8988T (cell line): ENCODE measurements at regions not wholly inside any gene's neighbourhood (a gene's known extent, or its start where the extent isn't known, plus 50 kb on each side); places are given as distances from the start of the nearest gene placed in this dataset.
"Not testable (repeated sequence)": the region's sequence is repeated elsewhere in the genome, so short reads cannot be mapped to it uniquely, and the experiment has no call there.

Experiments
- DNase-seq: peaks from one replicate; pipeline ENCODE4 v3.0.0; 2011

DNA sequence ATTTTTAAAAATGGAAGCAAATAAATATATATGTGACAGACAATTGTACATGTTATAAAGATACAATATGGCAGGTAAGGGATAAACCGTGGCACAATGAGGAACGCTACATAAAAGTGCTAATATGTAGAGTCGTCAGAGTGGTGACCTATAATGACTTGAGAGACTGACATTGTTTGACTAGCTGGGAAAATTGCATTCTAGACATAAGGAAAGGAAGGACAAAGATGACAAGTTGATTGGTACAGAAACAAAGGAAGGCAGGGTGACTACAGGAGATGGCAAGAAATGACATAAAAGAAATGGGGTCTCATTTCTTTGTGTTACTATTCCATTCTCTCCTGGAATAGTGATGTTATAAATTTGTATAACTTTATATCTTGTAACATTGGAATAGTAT, 420.4 kb downstream of the DSC3 start:
- no peak for DNase-seq

DNA sequence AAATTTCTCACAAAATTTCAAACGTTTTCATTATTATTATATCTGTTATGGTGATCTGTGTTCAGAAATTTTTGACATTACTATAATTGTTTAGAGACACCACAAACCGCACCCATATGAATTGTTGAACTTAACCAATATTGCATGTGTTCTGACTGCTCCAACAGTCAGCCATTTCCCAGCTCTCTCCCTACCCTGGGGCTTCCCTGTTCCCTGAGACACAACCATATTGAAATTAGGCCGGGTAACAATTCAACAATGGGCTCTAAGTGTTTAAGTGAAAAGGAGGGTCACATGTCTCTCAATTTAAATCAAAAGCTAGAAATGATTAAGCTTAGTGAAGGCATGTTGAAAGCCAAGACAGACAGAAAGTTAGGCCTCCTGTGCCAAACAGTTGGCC, 424.0 kb downstream of the DSC3 start:
- no peak for DNase-seq

DNA sequence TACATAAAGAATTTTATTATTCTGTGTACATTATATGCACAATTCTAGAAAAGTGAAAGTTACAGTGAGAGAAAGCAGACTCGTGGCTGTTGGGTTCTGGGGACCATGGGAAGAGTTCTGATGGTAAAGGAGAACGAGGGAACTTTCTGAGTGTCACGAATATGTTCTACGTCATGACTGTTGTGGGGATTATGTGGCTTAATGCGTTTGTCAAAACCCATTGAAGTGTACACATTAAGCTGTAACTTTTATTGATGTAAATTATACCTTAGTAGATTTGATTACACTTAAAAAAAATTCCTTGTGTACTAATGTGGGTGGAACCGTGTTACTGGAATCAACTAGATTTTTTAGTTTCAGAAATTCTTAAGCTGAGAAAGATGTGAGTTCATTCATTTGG, 426.1 kb downstream of the DSC3 start:
- no peak for DNase-seq

DNA sequence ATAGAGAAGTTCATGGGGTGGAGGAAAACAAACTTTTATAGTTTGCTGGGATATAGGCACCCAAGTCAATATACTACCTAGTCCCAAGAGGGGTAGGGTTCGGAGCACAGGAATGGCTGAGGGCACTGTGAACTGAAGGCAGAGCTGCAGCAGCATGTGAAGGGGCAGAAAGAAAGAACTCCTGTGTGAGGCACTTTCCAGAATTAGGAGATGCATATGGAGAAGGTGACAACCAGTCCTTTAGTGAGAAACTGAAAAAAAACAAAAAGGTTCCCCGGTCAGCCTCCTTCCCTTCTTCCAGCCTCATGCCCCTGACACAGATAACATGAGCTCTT, 429.1 kb downstream of the DSC3 start:
- no peak for DNase-seq

DNA sequence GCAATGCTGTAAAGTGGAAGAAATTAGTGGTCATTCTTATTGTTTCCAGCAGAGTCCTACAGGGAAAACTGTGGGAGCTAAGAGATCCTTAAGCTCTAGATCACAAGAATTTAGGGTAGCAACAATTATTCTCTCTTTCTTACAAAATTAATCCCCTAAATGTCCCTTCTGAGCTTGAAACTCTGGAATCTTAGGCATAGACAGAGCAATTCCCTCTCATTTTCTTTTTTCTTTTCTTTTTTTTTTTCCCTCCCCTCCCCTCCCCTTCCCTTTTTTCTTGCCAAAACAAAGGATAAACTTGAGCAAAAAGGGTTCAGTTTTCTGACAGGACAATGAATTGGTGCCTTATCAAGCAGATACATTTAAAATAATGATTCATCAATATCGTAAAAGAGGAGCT, 441.0 kb downstream of the DSC3 start:
- no peak for DNase-seq

DNA sequence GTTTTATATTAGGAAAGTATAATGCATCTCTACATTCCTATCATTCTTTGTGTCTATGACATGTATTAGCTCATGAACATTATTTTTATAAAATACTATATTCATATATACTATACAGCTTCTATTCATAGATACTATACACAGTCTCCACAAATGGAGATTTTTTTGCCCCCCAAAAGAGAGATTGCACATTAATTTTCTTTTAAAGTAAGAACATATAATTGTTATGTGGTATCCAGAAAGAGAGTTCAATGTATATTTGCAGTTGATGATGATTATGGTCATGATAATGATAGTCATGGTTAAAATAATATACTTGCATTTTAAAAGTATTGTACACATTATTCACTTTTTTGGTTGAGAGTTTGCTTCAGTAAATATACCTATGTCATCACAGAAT, 445.3 kb downstream of the DSC3 start:
- no peak for DNase-seq

DNA sequence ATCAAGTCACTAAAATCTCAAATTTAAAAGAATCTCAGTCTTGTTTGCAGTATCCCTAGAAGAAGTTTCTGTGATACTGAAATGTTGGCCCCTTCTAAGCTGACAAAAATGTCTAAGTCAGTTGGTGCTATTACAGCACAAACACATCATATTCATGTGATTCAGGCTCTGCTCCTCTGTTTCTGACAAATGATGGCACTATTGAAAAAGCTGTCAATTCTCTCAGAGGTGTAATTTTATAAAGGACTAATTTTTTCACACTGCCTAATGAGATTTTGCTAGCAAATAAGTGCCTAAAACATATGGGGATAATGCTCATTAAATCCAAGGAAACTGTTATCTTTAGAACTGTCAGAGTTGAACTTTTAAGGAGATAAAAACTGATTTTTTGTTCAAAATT, 445.9 kb downstream of the DSC3 start:
- no peak for DNase-seq

DNA sequence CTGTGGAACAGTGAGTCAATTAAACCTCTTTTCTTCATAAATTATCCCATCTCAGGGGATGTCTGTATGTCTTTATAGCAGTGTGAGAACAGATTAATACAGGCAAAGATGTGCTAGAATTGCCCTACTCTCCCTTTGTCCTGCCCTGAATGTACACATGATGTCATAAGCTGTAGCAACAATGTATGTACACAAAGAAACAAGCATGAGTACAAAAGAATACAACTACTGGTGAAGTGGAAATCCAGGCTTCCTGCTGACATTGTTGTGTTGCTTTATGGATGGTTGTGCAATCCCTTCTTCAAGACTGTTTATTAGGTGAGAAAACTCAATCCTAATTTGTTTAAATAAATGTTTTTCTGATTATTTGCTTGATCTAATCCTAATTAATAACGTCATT, 446.6 kb downstream of the DSC3 start:
- no peak for DNase-seq

DNA sequence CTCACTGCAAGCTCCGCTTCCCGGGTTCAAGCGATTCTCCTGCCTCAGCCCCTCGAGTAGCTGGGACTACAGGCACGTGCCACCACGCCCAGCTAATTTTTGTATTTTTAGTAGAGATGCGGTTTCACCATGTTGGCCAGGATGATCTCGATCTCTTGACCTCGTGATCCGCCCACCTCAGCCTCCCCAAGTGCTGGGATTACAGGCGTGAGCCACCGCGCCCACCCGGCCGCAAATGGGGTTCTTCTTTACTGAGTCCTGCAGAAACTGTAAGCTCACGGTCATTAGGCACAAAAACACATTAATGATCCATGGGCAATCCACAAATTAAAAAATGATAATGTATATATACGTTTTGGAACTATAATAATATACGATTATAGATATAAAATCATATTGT, 447.6 kb downstream of the DSC3 start:
- not testable (repeated sequence) for DNase-seq

DNA sequence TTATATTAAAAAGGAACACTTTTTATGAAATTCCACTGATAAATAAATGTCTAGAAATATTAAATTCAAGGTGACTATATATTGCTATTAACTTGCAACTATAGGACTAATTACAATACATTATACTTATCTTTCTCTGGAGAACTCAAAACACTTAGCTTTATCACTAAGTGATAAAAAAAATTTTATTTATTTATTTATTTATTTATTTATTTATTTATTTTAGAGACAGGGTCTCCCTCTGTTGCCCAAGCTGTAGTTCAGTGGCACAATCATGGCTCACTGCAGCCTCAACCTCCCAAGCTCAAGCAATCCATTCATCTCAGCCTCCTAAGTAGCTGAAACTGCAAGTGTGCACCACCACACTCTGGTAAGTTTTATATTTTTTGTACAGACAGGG, 451.1 kb downstream of the DSC3 start:
- no peak for DNase-seq

DNA sequence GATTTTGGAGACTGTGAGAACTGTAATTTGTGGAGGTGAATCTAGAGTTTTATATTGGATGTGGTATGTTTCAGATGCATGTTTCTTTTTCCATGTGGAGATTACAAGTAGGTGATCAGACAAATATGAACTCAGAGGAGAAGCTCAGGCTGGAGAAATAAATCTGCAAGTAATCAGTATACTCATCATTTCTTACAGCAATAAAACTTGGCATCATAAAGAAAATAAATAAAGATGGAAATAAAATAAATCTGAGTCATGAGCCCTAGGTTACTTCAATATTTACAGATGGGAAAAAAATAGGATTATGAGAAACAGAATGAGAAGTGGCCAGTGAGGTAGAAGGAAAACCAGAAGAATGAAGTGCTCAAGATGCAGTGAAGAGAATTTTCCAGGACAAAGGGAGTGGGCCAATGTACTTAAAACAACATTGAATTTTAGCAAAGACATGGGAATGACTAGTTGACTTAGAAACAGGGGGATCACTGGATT, 453.8 kb downstream of the DSC3 start:
- no peak for DNase-seq

DNA sequence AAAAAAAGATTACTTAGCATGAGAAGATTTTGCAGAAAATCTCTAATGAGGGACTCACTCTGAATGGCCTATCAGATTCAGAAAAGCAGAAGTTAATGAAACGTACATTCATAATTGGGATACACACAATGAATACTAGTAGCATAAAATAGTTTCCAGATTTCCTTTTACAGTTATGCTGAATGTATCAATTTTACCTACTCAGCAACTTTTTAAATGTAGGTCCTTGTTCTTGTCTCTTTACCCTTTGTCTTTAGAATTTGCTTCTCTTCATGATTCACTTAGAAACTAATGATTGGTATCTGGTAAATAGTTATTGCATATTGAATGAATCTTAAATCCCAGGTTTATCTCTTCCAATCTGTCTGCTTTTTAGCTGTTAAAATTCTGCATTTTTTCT, 458.8 kb downstream of the DSC3 start:
- no peak for DNase-seq

DNA sequence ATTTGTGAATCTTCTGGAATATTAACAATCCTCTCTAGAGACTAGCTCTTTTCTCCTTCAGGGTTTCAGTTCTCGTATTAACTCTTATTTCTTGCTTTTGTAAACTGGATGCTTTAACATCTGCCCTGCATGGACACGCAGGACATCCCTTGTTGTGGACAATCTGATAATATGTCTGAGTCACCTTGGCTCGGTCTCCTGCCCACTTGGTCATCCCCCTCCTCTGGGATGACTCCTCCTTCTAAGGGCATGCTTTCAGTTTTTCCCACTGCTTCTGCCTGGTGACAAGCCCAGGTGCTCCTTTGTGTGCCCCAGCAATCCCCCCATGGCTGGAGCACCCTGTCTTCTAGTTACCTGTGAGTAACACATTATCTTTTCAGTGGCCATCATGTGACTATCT, 460.5 kb downstream of the DSC3 start:
- no peak for DNase-seq

DNA sequence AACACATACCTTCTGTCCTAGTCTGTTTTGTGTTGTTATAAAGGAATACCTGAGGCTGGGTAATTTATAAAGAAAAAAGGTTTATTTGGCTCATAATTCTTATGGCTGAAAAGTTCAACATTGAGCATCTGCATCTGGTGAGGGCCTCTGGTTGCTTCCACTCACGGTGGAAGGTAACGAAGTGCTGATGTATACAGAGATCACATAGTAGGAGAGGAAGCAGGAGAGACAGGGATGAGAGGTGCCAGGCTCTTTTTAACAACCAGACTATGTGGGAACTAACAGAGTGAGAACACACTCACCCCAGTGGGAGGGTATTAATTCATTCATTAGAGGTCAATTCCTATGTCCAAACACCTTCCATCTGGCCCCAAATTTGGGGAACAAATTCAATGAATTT, 463.8 kb downstream of the DSC3 start:
- no peak for DNase-seq

DNA sequence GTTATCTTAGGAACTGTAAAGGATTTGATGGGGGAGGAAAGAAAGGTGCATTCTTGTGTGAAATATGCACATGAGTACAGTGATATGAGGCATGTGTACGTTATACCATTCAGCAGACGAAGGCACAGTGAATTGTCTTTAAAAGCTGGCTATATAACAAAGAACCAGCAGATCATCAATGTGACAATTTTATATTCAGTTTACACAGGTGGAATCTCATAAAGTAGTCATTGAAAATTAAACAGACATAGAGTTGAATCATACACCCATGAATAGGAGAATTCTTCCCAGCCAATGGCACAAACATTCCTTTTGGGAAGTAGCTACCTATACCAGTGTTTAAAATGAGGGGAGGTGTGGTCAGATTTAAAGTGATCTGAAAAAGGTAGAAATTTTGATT, 470.3 kb downstream of the DSC3 start:
- no peak for DNase-seq

DNA sequence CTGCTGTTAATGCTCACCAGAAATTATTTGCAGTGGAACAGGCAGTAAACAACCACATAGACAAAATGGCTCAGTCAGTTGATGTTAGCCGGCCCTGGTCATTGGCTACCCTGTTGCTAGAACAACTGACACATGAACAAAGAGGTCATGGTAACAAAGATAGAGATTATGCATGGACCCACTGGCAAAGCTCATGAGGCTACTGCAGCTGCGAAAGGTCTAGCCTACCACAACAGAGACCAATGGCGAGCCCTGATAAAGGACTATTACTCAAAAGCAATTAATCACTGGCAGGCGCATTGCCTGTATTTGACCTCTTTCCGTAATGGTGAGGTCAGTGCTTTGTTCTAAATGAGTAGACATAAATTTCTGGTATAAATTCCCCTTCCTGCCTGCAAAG, 474.2 kb downstream of the DSC3 start:
- DNase-seq = no peak

DNA sequence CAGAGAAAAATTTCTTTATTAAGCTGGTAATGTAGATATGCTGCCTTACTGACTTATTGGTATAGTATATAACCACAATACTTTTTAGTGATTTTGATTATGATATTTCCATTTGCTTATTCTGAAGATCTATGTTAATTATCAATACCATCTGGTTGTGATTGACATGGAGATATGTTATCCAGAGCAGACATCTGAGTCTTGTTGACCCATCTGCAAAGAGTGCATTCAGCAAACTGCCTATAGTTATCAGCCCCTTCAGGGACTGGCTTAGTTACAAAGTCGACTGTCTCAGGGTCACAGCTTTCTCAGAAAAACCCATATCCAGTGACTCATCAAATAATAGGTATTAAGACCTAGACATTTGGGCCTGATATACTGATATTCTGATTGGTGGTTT, 475.7 kb downstream of the DSC3 start:
- DNase-seq = no peak

DNA sequence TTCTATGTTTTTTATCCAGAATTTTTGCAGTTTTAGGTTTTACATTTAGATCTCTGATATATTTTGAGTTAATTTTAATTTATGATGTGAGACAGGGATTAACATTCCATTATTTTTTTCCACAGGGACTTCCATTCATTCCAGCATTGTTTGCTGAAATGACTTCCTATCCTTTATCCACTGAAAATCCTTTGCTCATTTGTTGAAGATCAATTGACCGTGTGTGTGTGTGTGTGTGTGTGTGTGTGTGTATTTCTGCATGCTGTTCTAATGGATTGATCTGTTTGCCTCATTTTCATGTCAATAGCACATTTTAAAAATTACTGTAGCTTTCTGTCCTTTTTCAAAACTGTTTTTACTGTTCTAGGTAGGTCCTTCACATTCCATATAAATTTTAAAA, 480.3 kb downstream of the DSC3 start:
- no peak for DNase-seq

DNA sequence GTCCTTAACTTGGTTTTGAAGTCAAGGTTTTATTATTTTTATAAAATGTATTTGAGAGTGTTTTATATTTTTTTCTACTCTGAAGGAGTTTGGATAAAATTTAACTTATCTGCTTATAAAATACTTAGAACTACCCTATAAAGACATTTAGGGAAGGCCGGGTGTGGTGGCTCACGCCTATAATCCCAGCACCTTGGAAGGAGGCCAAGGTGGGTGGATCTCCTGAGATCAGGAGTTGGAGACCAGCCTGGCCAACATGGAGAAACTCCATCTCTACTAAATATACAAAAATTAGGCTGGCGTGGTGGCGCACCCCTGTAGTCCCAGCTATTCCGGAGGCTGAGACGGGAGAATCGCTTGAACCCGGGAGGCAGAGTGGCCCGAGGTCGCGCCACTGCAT, 486.4 kb downstream of the DSC3 start:
- no peak for DNase-seq

DNA sequence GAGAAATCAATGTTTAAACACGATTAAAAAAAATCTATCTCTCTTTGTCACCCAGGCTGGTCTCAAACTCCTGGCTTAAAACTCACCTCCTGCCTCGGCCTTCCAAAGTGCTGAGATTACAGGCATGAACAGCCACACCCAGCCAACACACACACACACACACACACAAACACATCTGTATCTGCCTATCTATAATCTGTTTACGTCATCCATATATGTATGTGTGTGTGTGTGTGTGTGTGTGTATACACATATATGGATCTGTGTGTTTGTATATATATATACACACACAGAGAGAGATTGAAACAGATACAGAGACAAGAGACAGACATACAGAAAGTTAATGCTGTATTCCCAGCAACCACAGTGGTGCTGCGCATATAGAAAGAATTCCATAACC, 497.1 kb downstream of the DSC3 start:
- no peak for DNase-seq

DNA sequence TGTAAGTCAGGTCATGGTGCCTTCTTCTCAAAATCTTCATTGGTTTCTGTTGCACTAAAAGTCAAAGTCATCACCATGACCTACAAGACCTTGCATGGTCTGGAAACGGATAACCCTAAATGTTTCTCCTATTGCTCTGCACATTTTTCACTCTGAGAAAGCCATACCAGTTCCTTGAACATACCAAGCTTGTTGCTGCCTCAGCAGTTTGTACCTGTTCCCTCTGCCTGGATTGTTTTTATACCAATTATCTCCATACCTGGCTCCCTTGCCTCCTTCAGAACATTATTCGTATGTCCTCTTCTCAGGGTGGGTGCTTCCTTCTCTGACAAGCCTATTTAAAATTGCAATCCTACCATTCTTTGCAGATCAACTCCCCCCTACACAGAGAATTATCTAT, 498.4 kb downstream of the DSC3 start:
- no peak for DNase-seq

DNA sequence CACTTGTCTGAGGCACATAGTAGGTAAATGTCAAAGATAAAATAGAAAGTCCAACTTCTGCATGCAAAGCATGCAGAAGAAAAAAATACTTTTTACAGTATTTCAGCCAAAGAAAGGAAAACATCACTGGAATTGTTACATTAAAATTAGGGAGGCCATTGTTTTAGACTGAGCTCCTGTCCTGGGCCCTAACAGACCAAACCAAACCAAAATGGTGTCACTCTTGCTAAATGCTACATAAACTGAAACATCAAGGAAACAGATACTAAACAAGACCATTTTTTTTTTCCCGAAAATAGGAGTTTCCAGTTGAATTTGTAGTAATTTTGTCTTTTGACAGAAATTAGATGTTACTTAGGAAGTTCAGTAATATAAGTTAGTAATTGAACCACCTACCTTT, 508.8 kb downstream of the DSC3 start:
- DNase-seq = no peak

DNA sequence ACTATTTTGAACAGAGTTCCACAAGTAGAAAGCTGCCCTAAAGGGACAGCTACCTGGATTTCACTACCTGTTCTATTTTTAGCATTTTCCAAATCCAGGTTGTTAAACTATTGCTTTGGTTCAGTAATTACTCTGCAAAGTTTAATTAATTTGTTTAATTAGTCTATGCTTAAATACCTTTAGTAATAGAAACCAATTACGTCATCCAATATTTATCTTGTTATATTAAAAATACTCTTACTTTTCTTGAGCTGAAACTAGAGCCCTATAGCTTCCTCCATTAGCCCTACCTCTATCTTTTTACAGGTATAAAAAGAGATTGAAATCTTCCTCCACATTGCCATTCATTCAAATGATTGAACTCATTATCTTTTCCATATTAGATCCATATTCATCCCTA, 514.6 kb downstream of the DSC3 start:
- no peak for DNase-seq

DNA sequence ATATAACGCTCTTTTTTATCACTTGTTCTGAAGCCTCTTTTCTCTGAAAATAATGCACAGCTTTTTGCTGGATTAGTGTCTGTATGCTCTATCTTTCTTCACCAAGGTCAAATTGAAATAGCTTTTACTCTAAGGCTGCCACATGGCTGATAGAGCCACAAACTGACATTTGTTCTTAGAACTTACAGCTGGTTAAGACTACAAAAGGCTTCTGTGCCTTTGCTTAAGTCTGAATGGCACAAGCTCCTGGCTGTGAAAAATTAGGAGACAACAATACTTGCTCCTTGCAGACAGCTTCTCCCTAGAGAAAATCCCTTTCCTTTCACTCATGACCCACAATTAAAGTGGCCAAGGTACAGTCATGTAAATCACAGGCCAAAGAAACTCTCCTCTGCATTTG, 515.3 kb downstream of the DSC3 start:
- DNase-seq = no peak

DNA sequence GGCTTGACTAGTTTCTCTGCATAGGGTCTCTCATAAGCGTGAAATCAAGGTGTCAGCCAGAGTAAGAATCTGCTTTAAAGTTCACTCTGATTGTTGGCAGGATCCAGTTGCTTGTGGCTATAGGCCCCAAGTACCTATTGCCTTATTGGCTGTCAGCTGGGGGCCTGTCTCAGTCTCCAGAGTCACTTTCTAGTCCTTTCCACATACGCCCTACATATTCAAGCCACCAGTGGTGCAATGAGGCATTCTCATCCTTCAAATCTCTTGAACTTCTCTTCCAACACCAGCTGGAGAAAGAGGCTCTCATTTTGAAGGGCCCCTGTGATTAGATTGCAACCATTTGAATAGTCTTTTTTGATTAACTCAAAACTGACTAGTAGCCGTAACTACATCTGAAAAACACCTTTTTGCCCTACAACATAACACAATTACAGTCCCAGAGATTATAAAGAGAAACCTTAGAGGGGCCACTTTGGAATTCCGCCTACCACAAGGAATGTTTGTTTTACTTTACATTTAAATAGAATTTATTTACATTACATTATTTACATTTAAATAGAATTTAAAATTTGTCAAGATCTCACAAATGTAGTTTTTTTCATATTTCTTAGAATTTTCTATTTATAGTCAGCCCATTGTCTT, 520.1 kb downstream of the DSC3 start:
- no peak for DNase-seq

DNA sequence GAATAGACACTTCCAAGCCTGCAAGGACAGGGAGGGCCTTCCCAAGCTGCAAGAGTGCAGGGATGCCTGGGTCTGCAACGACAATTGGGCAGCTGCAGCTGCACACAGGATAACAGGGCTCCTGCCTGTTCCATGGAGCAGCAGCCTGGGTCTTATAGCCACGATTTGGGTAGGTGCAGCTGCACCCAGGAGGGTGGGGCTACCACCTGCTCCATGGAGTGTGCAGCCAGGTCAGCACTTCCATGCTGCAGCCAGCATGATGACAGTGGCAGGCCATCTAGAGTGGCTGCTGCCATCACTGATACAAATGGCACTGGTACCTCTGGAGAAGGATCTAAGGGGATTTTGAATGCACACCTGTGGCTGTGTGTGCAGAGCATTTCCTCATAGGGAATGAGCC, 528.5 kb downstream of the DSC3 start:
- no peak for DNase-seq
